HEK293T (cell line): ENCODE measurements at regions not wholly inside any gene's neighbourhood (a gene's known extent, or its start where the extent isn't known, plus 50 kb on each side); places are given as distances from the start of the nearest gene placed in this dataset.

Experiments
- BHLHE40 ChIP-seq: fragments of 450-650 bp; IDR thresholded peaks from 2 replicates; pipeline ENCODE4 v1.6.1; 2016; ENCODE audit warnings: mild to moderate bottlenecking, moderate library complexity, borderline replicate concordance
- FOXK2 ChIP-seq: fragments of 450-650 bp; IDR thresholded peaks from 2 replicates; pipeline ENCODE4 v1.6.1; 2016; ENCODE audit warnings: mild to moderate bottlenecking
- HDGF ChIP-seq: fragments of 450-650 bp; IDR thresholded peaks from 2 replicates; pipeline ENCODE4 v1.6.1; 2017; ENCODE audit warnings: antibody characterized with exemption, borderline replicate concordance
- SP1 ChIP-seq: fragments of 450-650 bp; IDR thresholded peaks from 2 replicates; pipeline ENCODE4 v1.6.1; 2017
- ZNF384 ChIP-seq: fragments of 450-650 bp; IDR thresholded peaks from 2 replicates; pipeline ENCODE4 v1.6.1; 2016

GRCh38 chr5:57410374-57411320 lies 72.0 kb downstream of the ACTBL2 start:
- no peak for TF ChIP-seq BHLHE40
- TF ChIP-seq SP1, result no peak
- TF ChIP-seq ZNF384, result no peak
- no peak for TF ChIP-seq HDGF
- no peak for TF ChIP-seq FOXK2
